ENCODE measurements at regions not wholly inside any gene's neighbourhood (a gene's known extent, or its start where the extent isn't known, plus 50 kb on each side); places are given as distances from the start of the nearest gene placed in this dataset.

DNA sequence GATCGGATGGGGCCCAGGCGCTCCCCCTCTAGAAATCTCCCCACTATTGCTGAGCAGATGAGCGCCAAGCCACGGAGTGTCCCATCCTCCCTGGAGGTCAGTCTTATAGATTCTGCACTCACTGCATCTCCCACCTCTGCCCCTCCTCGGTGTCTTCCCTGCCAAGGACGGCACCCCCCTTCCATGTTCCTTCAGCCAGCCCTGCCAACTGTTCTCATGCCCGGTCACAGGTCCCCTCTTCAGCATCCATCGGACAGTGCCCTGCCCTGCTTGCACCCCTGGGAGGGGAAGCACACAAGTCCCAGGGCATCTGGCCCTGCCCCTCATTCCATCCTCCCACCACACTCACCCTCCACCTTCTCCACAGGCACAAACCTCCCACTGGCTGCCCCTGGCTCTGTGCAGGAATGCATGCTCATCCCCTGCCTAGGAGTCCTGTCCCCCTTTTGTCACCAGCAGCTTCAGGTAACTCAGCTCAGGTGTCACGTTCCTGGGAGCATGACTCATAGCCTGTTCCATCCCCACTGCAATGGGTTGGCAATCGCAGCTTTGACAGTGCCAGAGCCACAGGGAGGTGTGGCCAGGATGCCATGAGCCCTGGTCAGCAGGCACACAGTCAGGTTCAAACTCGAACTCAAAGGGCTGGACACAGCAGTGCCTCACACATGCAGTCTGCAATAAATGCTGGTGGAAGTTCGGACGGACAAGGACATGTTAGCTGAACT, 234.7 kb upstream of the TCERG1L start:
- no peak for TF ChIP-seq CTCF (IDR thresholded peaks at IDR 0.05)
- TF ChIP-seq POLR2A (IDR thresholded peaks at IDR 0.05) = no peak

Data from thyroid gland (tissue), 4 donors.